ENCODE measurements at regions not wholly inside any gene's neighbourhood (a gene's known extent, or its start where the extent isn't known, plus 50 kb on each side); places are given as distances from the start of the nearest gene placed in this dataset.

DNA sequence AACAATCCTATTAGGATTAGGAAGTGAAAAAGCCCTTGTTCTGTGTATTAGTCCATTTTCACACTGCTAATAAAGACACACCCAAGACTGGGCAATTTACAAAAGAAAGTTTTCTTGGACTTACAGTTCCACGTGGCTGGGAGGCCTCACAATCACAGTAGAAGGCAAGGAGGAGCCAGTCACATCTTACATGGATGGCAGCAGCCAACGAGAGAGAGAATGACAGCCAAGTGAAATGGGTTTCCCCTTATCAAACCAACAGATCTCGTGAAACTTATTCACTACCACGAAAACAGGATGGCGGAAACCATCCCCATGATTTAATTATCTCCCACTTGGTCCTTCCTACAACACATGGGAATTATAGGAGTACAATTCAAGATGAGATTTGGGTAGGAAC is 248.2 kb upstream of the KCNMB2 start:
- Histone ChIP-seq H3K27ac (ENCODE audit: insufficient read depth, low read length, poor library complexity, severe bottlenecking) (no peak overlapping the region), H3K9me3 (ENCODE audit: control insufficient read depth, low read length) (no peaks in the 10 kb centered on the region), H3K36me3 (ENCODE audit: control insufficient read depth, insufficient read depth, low read length) (no peaks in the 10 kb centered on the region), H3K4me1 (ENCODE audit: control insufficient read depth, insufficient read depth, low read length, poor library complexity, severe bottlenecking) (no peaks in the 10 kb centered on the region), H3K4me3 (ENCODE audit: insufficient read depth, low read depth, low read length, poor library complexity, severe bottlenecking) (no peak overlapping the region), H3K27me3 (replicated peaks; ENCODE audit: control insufficient read depth, insufficient read depth, low read length, poor library complexity, severe bottlenecking) (no peaks in the 10 kb centered on the region)
- no peak for DNase-seq

DNA sequence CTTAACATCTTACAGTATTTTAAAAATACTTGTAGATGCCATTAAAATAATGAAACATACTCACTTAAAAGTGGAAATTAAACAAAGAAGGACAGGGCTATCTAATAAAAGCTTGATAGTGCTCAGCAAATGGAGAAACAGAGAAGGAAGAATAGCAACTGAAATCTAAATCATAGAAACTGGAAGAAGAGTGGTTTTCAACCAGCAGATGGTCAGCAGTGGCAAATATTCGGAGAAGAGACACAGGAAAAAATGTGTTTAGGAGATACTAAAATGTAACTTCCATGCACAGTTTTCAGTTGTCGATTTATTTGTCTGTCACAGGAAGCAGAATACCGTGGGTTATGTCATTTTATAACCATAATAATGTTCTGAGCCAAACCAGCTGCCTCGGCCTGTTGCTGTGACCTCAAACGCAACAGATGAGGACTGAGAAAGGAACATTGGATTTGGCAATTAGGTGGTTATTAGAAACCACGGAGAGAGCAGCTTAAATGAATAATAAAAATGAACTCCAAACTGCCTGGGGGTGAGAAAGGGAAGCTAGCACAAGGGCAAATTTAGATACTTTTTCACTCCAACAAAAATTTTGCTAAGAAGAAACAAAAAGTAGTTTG is 246.6 kb upstream of the KCNMB2 start:
- Histone ChIP-seq H3K9me3 (ENCODE audit: control insufficient read depth, low read length) (no peaks in the 10 kb centered on the region), H3K36me3 (ENCODE audit: control insufficient read depth, insufficient read depth, low read length) (no peaks in the 10 kb centered on the region), H3K27ac (ENCODE audit: insufficient read depth, low read length, poor library complexity, severe bottlenecking) (no peak overlapping the region), H3K4me3 (ENCODE audit: insufficient read depth, low read depth, low read length, poor library complexity, severe bottlenecking) (no peak overlapping the region), H3K4me1 (ENCODE audit: control insufficient read depth, insufficient read depth, low read length, poor library complexity, severe bottlenecking) (no peaks in the 10 kb centered on the region), H3K27me3 (replicated peaks; ENCODE audit: control insufficient read depth, insufficient read depth, low read length, poor library complexity, severe bottlenecking) (no peaks in the 10 kb centered on the region)
- no peak for DNase-seq

DNA sequence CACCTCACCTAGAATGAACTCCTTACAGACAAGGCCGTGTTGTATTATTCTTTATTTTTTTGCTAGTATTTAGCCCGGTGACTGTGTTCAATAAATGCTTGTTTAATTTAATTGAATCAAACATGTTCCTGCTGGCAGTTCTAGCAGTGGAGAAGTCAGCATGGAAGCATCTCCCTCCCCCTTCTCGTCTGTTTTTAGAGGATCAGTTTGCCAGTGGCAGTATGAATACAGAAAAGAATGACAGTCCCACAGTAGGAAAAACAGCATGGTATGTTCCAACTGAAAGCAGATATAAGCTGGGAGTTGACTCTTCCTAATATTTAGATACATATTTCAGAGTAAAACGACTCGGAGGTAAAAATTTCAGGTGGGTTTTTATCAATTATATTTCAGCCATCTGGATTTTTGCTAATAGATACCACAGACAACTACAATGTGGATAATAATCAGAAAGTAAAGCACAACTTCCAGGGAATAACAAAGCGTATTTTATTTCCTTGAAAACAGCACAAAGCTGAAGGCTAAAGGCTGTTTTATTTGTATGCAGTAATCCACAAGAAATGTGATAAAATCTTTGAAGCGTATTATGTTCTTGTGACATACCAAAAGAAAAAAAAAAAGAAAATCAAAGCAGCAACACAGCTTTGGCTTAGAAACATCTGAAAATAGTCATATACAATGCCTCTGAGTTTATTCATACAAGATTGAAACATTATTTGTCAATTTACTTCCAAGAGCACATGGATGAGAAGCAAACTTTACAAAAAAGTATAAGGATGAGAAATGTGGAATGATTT is 244.5 kb upstream of the KCNMB2 start:
- no peak overlapping the region for H3K4me3 ChIP-seq (ENCODE audit: insufficient read depth, low read depth, low read length, poor library complexity, severe bottlenecking)
- H3K27me3 ChIP-seq (replicated peaks; ENCODE audit: control insufficient read depth, insufficient read depth, low read length, poor library complexity, severe bottlenecking): no peaks in the 10 kb centered on the region
- no peaks in the 10 kb centered on the region for H3K4me1 ChIP-seq (ENCODE audit: control insufficient read depth, insufficient read depth, low read length, poor library complexity, severe bottlenecking)
- H3K9me3 ChIP-seq (ENCODE audit: control insufficient read depth, low read length): no peaks in the 10 kb centered on the region
- H3K27ac ChIP-seq (ENCODE audit: insufficient read depth, low read length, poor library complexity, severe bottlenecking): no peak overlapping the region
- no peak for DNase-seq
- H3K36me3 ChIP-seq (ENCODE audit: control insufficient read depth, insufficient read depth, low read length): no peaks in the 10 kb centered on the region

DNA sequence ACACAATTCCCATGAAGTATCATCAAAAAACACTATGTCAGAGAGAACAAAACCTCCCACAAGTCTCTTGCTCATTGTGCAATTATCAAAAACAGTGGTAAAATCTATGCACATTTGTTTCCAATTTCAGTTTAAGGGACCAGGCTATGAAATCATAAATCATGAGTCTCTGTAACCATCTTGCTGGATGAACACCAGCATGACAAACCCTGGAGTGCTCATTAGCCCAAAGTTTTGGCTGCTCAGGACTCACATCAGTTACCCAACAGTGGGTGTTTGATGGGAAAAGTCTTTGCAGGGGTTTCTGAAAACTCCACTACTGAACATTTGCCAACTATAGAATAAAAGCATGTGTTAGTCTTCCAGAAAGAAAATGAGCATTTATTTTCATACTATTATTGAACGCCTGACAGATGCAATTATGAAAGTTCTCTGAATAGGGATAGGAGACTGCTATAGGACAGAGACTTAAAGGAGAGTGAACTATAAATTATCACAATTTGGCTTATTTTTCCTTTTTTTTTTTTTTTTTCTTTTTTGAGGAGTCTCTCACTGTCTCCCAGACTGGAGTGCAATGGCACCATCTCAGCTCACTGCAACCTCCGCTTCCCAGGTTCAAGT is 240.8 kb upstream of the KCNMB2 start:
- H3K36me3 ChIP-seq (ENCODE audit: control insufficient read depth, insufficient read depth, low read length): no peaks in the 10 kb centered on the region
- no peak for DNase-seq
- H3K27ac ChIP-seq (ENCODE audit: insufficient read depth, low read length, poor library complexity, severe bottlenecking): no peak overlapping the region
- H3K4me3 ChIP-seq (ENCODE audit: insufficient read depth, low read depth, low read length, poor library complexity, severe bottlenecking): no peak overlapping the region
- no peaks in the 10 kb centered on the region for H3K4me1 ChIP-seq (ENCODE audit: control insufficient read depth, insufficient read depth, low read length, poor library complexity, severe bottlenecking)
- H3K9me3 ChIP-seq (ENCODE audit: control insufficient read depth, low read length): no peaks in the 10 kb centered on the region
- H3K27me3 ChIP-seq (replicated peaks; ENCODE audit: control insufficient read depth, insufficient read depth, low read length, poor library complexity, severe bottlenecking): no peaks in the 10 kb centered on the region

DNA sequence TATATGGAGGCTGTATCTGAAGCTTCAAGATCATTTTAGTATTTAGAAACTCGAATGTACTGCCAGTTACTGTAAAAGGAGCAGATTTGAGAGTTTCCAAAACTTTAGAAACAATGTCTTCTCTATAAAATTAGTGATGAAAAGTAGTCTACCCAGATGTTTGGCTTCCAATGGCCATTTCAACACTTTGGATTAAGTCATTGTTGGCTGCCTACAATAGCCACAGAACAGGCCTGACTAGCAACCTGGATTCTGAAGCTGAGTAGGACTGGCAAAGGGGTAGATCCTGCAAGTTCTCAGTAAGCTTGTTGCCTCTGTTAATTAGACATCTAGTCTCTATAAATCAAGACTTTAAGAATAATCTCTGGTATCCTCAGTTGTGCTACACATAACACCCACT is 239.0 kb upstream of the KCNMB2 start:
- H3K36me3 ChIP-seq (ENCODE audit: control insufficient read depth, insufficient read depth, low read length): no peaks in the 10 kb centered on the region
- no peak overlapping the region for H3K4me3 ChIP-seq (ENCODE audit: insufficient read depth, low read depth, low read length, poor library complexity, severe bottlenecking)
- no peaks in the 10 kb centered on the region for H3K4me1 ChIP-seq (ENCODE audit: control insufficient read depth, insufficient read depth, low read length, poor library complexity, severe bottlenecking)
- H3K27ac ChIP-seq (ENCODE audit: insufficient read depth, low read length, poor library complexity, severe bottlenecking): no peak overlapping the region
- no peaks in the 10 kb centered on the region for H3K9me3 ChIP-seq (ENCODE audit: control insufficient read depth, low read length)
- no peaks in the 10 kb centered on the region for H3K27me3 ChIP-seq (replicated peaks; ENCODE audit: control insufficient read depth, insufficient read depth, low read length, poor library complexity, severe bottlenecking)
- no peak for DNase-seq

DNA sequence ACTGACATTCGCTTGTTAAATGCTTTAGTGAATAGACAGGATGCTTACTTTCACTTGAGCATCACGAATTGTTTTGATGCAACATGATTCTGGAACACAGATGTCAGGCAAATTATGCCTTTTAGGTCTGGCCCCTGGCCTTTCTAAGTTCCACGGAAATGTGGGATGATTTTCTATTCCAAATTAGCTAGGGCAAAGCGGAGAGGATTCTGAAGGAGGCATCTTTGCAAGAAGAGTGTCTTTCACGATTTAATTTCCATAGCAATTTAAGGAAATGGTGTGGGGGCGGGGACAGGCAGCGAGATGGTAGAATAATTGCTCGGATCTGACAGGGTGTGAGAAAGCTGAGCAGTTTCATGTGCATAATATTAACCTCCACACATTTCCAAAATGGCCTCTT is 238.5 kb upstream of the KCNMB2 start:
- no peak for DNase-seq
- Histone ChIP-seq H3K27me3 (replicated peaks; ENCODE audit: control insufficient read depth, insufficient read depth, low read length, poor library complexity, severe bottlenecking) (no peaks in the 10 kb centered on the region), H3K9me3 (ENCODE audit: control insufficient read depth, low read length) (no peaks in the 10 kb centered on the region), H3K4me1 (ENCODE audit: control insufficient read depth, insufficient read depth, low read length, poor library complexity, severe bottlenecking) (no peaks in the 10 kb centered on the region), H3K4me3 (ENCODE audit: insufficient read depth, low read depth, low read length, poor library complexity, severe bottlenecking) (no peak overlapping the region), H3K36me3 (ENCODE audit: control insufficient read depth, insufficient read depth, low read length) (no peaks in the 10 kb centered on the region), H3K27ac (ENCODE audit: insufficient read depth, low read length, poor library complexity, severe bottlenecking) (no peak overlapping the region)

DNA sequence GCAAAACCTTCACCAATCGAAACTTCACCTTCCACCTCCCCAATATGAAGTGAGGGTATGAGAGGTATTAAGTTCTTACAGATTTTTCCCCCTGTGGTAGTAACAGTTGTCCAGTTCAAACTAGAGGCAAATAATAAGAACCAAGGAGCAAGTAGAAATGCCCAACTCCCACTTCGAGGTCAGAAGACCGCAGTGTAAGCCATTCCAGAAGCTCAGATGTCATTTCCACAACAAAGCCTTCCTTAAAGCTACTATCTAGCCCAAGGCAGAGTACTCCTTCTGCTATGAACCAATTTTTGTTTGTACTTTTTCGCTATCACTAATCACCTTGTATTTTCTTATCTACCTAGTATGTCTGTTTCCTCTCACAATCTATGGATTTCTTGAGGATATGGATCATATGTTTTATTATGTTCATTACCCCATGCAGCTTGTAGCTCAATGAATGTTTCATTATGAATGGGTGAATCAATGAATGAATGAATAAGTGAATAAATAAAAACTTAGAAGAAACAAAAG is 235.7 kb upstream of the KCNMB2 start:
- H3K4me3 ChIP-seq (ENCODE audit: insufficient read depth, low read depth, low read length, poor library complexity, severe bottlenecking): no peak overlapping the region
- no peak for DNase-seq
- H3K4me1 ChIP-seq (ENCODE audit: control insufficient read depth, insufficient read depth, low read length, poor library complexity, severe bottlenecking): no peaks in the 10 kb centered on the region
- no peaks in the 10 kb centered on the region for H3K36me3 ChIP-seq (ENCODE audit: control insufficient read depth, insufficient read depth, low read length)
- H3K9me3 ChIP-seq (ENCODE audit: control insufficient read depth, low read length): no peaks in the 10 kb centered on the region
- no peak overlapping the region for H3K27ac ChIP-seq (ENCODE audit: insufficient read depth, low read length, poor library complexity, severe bottlenecking)
- no peaks in the 10 kb centered on the region for H3K27me3 ChIP-seq (replicated peaks; ENCODE audit: control insufficient read depth, insufficient read depth, low read length, poor library complexity, severe bottlenecking)

DNA sequence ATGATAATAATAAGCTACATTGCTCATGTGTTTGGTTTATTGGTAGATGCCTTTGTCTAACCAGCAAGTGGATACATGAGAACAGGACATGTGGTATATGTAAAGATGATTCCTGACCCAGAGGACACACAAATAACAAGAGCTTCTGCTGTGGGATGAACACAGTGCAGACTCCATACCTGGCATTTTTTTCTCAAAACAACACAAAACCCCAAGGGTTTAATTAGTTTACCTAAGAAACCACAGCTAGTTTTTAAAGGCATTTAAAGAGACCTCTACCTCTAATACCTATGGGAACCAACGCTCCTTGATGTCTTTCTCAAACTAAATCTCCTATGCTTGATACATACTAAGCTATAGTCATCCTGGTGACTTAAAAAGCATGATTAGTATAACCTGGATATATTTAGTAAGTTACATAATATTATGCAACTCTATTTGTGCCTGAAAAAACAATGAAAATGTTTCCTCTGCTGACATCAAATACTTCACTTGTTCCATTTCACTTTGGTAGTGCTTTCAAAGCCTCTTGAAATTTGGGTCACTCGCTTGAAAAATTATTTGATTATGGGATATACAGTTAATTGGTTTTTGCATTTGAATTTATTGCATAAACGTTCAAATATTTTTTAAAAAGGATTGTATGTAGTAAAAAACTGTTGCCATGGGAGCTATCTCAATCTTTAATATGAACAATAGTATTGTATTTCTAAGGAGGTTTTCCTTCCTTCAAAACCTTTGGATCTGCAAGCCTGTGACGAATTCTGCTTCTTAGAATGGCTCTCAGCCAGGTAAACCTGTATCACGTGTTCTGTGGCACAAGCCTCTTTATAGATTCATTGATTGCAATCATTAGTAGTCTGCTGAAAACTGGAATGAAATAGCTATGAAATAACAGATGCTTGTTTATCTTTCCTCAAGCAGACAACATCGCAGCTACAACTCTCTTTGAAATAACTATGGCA is 233.0 kb upstream of the KCNMB2 start:
- H3K27ac ChIP-seq (ENCODE audit: insufficient read depth, low read length, poor library complexity, severe bottlenecking): no peak overlapping the region
- no peaks in the 10 kb centered on the region for H3K9me3 ChIP-seq (ENCODE audit: control insufficient read depth, low read length)
- H3K27me3 ChIP-seq (replicated peaks; ENCODE audit: control insufficient read depth, insufficient read depth, low read length, poor library complexity, severe bottlenecking): no peaks in the 10 kb centered on the region
- H3K4me3 ChIP-seq (ENCODE audit: insufficient read depth, low read depth, low read length, poor library complexity, severe bottlenecking): no peak overlapping the region
- no peaks in the 10 kb centered on the region for H3K36me3 ChIP-seq (ENCODE audit: control insufficient read depth, insufficient read depth, low read length)
- H3K4me1 ChIP-seq (ENCODE audit: control insufficient read depth, insufficient read depth, low read length, poor library complexity, severe bottlenecking): no peaks in the 10 kb centered on the region
- no peak for DNase-seq

DNA sequence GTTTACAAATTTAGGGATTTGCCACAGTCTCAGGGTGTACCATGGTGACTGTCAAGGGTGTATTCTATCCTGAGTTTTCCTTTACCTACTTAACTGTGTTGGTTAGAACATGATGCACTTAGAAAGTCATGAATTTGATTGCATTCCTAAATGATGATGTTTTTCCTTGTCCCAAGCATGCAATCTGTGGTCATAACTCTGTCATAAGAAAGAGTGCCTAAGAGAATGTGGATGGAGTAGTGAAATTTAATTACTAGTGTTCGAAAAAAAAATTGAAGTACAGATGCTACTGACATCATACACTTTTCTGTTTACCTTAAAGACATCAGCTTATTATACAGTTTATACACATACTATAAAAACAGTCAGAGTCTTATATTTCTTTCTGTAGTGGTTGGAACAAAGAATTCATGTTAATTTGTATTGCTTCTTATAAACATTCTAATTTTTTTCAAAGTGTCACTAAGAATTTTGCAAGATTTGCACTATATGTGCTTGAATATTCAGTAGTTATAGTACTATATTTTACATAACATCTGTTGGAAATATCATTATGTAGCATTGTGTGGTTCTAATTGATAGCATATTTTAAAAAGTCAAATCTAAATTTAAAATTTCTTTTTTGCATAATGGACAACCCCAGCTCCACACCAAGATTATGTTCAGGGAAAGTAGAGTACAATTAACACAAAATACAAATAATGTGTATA is 231.3 kb upstream of the KCNMB2 start:
- H3K4me1 ChIP-seq (ENCODE audit: control insufficient read depth, insufficient read depth, low read length, poor library complexity, severe bottlenecking): no peaks in the 10 kb centered on the region
- no peak for DNase-seq
- H3K9me3 ChIP-seq (ENCODE audit: control insufficient read depth, low read length): no peaks in the 10 kb centered on the region
- H3K27ac ChIP-seq (ENCODE audit: insufficient read depth, low read length, poor library complexity, severe bottlenecking): no peak overlapping the region
- H3K27me3 ChIP-seq (replicated peaks; ENCODE audit: control insufficient read depth, insufficient read depth, low read length, poor library complexity, severe bottlenecking): no peaks in the 10 kb centered on the region
- H3K36me3 ChIP-seq (ENCODE audit: control insufficient read depth, insufficient read depth, low read length): no peaks in the 10 kb centered on the region
- no peak overlapping the region for H3K4me3 ChIP-seq (ENCODE audit: insufficient read depth, low read depth, low read length, poor library complexity, severe bottlenecking)
